ENCODE measurements at regions not wholly inside any gene's neighbourhood (a gene's known extent, or its start where the extent isn't known, plus 50 kb on each side); places are given as distances from the start of the nearest gene placed in this dataset.
A peak's percentile ranks its signal among the peaks of the same experiment; 100 is the strongest.
"Not testable (repeated sequence)": the region's sequence is repeated elsewhere in the genome, so short reads cannot be mapped to it uniquely, and the experiment has no call there.

GRCh38 chr19:29873801-29874575, 62.2 kb downstream of the CCNE1 start:
- DNase-seq (ENCODE audit: low spot score), result no peak
- H3K4me3 Mint-ChIP-seq (ENCODE audit: unreplicated experiment), result no peak overlapping the region
- peaks cover 15% of the 10 kb centered on the region for H3K27me3 Mint-ChIP-seq (ENCODE audit: unreplicated experiment)
- no peaks in the 10 kb centered on the region for H3K36me3 Mint-ChIP-seq (ENCODE audit: low read depth, unreplicated experiment)
- no peak overlapping the region for H3K27ac Mint-ChIP-seq (ENCODE audit: unreplicated experiment)
- H3K4me1 Mint-ChIP-seq (ENCODE audit: unreplicated experiment), result peaks cover 4% of the 10 kb centered on the region
- no peaks in the 10 kb centered on the region for H3K9me3 Mint-ChIP-seq (ENCODE audit: unreplicated experiment)
- TF ChIP-seq, protein P1, sequence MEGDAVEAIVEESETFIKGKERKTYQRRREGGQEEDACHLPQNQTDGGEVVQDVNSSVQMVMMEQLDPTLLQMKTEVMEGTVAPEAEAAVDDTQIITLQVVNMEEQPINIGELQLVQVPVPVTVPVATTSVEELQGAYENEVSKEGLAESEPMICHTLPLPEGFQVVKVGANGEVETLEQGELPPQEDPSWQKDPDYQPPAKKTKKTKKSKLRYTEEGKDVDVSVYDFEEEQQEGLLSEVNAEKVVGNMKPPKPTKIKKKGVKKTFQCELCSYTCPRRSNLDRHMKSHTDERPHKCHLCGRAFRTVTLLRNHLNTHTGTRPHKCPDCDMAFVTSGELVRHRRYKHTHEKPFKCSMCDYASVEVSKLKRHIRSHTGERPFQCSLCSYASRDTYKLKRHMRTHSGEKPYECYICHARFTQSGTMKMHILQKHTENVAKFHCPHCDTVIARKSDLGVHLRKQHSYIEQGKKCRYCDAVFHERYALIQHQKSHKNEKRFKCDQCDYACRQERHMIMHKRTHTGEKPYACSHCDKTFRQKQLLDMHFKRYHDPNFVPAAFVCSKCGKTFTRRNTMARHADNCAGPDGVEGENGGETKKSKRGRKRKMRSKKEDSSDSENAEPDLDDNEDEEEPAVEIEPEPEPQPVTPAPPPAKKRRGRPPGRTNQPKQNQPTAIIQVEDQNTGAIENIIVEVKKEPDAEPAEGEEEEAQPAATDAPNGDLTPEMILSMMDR (IDR thresholded peaks at IDR 0.05; ENCODE audit: unreplicated experiment), result peak; percentile 43

DNA sequence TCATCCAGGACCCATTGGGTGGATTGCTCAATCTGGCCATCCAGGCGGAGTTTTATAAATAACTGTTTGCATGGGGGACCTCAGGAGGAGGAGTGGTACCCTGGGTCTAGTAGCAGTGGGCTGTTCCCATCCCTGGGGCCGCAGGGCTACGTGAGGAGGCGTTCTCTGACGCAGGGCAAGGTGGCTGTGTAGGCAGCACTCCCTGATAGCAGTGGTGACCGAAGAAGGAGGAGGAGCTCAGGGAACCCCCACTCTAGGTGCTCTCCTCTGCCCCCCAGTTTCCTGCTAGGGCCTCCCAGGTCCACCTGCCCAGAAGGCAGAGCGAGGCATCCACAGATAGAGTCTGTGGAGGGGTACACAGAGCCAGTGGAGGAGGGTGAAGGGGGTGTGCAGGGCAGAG, 64.1 kb downstream of the CCNE1 start:
- Mint-ChIP-seq H3K36me3 (ENCODE audit: low read depth, unreplicated experiment) (no peaks in the 10 kb centered on the region), H3K4me3 (ENCODE audit: unreplicated experiment) (no peak overlapping the region), H3K9me3 (ENCODE audit: unreplicated experiment) (no peaks in the 10 kb centered on the region), H3K27ac (ENCODE audit: unreplicated experiment) (no peak overlapping the region), H3K27me3 (ENCODE audit: unreplicated experiment) (peaks cover 16% of the 10 kb centered on the region), H3K4me1 (ENCODE audit: unreplicated experiment) (peaks cover 4% of the 10 kb centered on the region)
- no peak for DNase-seq (ENCODE audit: low spot score)
- TF ChIP-seq, protein P1 (IDR thresholded peaks at IDR 0.05; ENCODE audit: unreplicated experiment), result no peak

DNA sequence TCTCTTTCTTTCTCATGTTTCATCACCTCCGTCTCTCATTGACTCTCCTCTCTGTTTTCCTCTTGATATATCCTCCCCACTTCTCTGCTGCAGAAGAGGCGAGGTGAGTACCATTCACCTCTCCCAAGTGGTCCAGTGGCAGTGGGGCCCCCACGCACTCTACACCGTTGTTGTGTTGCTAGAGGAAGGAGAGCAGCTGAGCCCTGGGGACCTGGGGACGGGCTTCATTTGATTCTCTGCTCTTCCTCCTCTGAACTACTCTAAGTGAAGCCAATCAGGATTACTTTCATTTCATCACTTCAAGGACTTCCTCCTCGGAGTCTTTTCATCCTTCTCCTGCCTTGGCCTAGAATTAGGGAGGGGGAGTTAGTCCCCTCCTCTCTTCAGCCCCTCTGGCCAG, 64.6 kb downstream of the CCNE1 start:
- Mint-ChIP-seq H3K27ac (ENCODE audit: unreplicated experiment) (no peak overlapping the region), H3K4me1 (ENCODE audit: unreplicated experiment) (no peaks in the 10 kb centered on the region), H3K9me3 (ENCODE audit: unreplicated experiment) (no peaks in the 10 kb centered on the region), H3K4me3 (ENCODE audit: unreplicated experiment) (no peak overlapping the region), H3K36me3 (ENCODE audit: low read depth, unreplicated experiment) (no peaks in the 10 kb centered on the region), H3K27me3 (ENCODE audit: unreplicated experiment) (peaks cover 13% of the 10 kb centered on the region)
- DNase-seq (ENCODE audit: low spot score), result no peak
- TF ChIP-seq, protein P1 (IDR thresholded peaks at IDR 0.05; ENCODE audit: unreplicated experiment), result no peak

- not testable (repeated sequence) for H3K36me3 Mint-ChIP-seq (ENCODE audit: low read depth, unreplicated experiment); DNase-seq (ENCODE audit: low spot score); H3K27ac Mint-ChIP-seq (ENCODE audit: unreplicated experiment); H3K9me3 Mint-ChIP-seq (ENCODE audit: unreplicated experiment); H3K4me1 Mint-ChIP-seq (ENCODE audit: unreplicated experiment); H3K4me3 Mint-ChIP-seq (ENCODE audit: unreplicated experiment)
- H3K27me3 Mint-ChIP-seq (ENCODE audit: unreplicated experiment), result peaks cover 11% of the 10 kb centered on the region
Measured at GRCh38 chr19:29876908-29877307, 65.1 kb downstream of the CCNE1 start.

DNA sequence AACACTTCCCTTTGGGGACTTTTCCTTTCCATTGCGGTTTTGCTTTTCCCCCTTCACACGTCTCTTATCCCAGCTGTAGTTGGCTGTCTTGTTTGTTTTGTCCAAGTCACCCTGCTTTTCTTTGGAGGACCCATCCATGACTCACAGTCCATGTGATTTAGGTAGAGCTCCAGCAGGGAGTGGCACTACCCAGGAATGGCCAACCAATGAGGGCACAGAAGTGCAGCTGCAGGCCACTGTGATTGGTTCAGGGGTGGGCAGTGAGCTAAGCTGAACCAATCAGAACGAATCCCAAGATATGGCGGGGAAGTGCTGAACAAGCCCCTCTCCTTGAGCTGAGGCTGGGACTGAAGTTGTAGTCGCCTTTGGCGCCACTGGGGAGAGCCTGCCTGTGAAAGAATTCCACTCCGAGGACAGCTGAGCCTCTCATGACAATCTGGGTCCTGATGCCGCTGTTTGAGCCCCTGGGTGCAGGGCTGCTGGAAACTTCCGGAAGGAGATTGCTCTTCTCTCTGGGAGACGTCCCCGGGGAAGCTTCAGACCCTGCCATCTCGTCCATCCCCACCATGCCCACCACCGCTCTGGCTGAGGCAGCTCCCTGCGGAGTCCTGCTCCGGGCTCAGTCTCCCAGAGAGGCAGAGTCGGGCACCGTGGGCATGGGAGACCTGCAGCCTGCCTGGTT, 62.9 kb upstream of the URI1 start:
- H3K27me3 Mint-ChIP-seq (ENCODE audit: unreplicated experiment), result peaks cover 7% of the 10 kb centered on the region
- DNase-seq (ENCODE audit: low spot score), result no peak
- TF ChIP-seq, protein P1 (IDR thresholded peaks at IDR 0.05; ENCODE audit: unreplicated experiment), result no peak
- no peaks in the 10 kb centered on the region for H3K36me3 Mint-ChIP-seq (ENCODE audit: low read depth, unreplicated experiment)
- H3K9me3 Mint-ChIP-seq (ENCODE audit: unreplicated experiment), result no peaks in the 10 kb centered on the region
- H3K4me1 Mint-ChIP-seq (ENCODE audit: unreplicated experiment), result no peaks in the 10 kb centered on the region
- no peak overlapping the region for H3K27ac Mint-ChIP-seq (ENCODE audit: unreplicated experiment)
- no peak overlapping the region for H3K4me3 Mint-ChIP-seq (ENCODE audit: unreplicated experiment)

Data from endothelial cell (in vitro differentiated cells).